NCI-H128 (cell line): ENCODE measurements at regions not wholly inside any gene's neighbourhood (a gene's known extent, or its start where the extent isn't known, plus 50 kb on each side); places are given as distances from the start of the nearest gene placed in this dataset.
A peak's percentile ranks its signal among the peaks of the same experiment; 100 is the strongest.

ENCODE experiments used
- DNase-seq: peaks from one replicate; lab custom pipeline; 2025; ENCODE audit not compliant: unreplicated experiment; lab: John Stamatoyannopoulos, UW

- DNase-seq = no peak
Observed at GRCh38 chr17:14959106-14959648, 305.9 kb downstream of the PMP22 start.

- no peak for DNase-seq
Observed at GRCh38 chr17:14953405-14953804, 311.7 kb downstream of the PMP22 start.

- DNase-seq = no peak
Observed at GRCh38 chr17:14950686-14951085, 314.4 kb downstream of the PMP22 start.

GRCh38 chr17:14950216-14950615 is 314.9 kb downstream of the PMP22 start:
- DNase-seq = no peak

GRCh38 chr17:14947671-14948070 is 317.5 kb downstream of the PMP22 start:
- no peak for DNase-seq

- DNase-seq = no peak
Observed at GRCh38 chr17:14946481-14946880, 318.6 kb downstream of the PMP22 start.

- no peak for DNase-seq
Observed at GRCh38 chr17:14942526-14943190, 322.5 kb downstream of the PMP22 start.

- DNase-seq = no peak
Observed at GRCh38 chr17:14940938-14941265, 324.2 kb downstream of the PMP22 start.

- no peak for DNase-seq
Observed at GRCh38 chr17:14940108-14940937, 324.8 kb downstream of the PMP22 start.

GRCh38 chr17:14935845-14936485 is 329.2 kb downstream of the PMP22 start:
- DNase-seq = no peak

GRCh38 chr17:14935139-14935841 is 329.8 kb downstream of the PMP22 start:
- no peak for DNase-seq

- no peak for DNase-seq
Observed at GRCh38 chr17:14933676-14934075, 331.4 kb downstream of the PMP22 start.

GRCh38 chr17:14926526-14927122 is 338.5 kb downstream of the PMP22 start:
- peak; percentile 2 for DNase-seq

- no peak for DNase-seq
Observed at GRCh38 chr17:14926073-14926472, 339.1 kb downstream of the PMP22 start.

GRCh38 chr17:14925498-14925897 is 339.6 kb downstream of the PMP22 start:
- no peak for DNase-seq

GRCh38 chr17:14923981-14924380 is 341.1 kb downstream of the PMP22 start:
- DNase-seq = no peak

- no peak for DNase-seq
Observed at GRCh38 chr17:14922411-14922810, 342.7 kb downstream of the PMP22 start.

GRCh38 chr17:14921936-14922335 is 343.2 kb downstream of the PMP22 start:
- DNase-seq = no peak

- DNase-seq = no peak
Observed at GRCh38 chr17:14919631-14920213, 345.4 kb downstream of the PMP22 start.

- DNase-seq = no peak
Observed at GRCh38 chr17:14919094-14919493, 346.0 kb downstream of the PMP22 start.
